ENCODE measurements at regions not wholly inside any gene's neighbourhood (a gene's known extent, or its start where the extent isn't known, plus 50 kb on each side); places are given as distances from the start of the nearest gene placed in this dataset.

GRCh38 chr7:375901-376305 lies 85.9 kb downstream of the FOXL3 start:
- CTCF ChIA-PET (ENCODE audit: partially characterized antibody): no interaction called here
- no peak overlapping the region for H3K4me3 ChIP-seq (ENCODE audit: low read length in 2 of 2)
- H3K9me3 Mint-ChIP-seq: peaks cover 0 to 5% (median 0%) of the 10 kb centered on the region in 8 donors
- peaks cover 0 to 1% of the 10 kb centered on the region in 2 donors for H3K27me3 Mint-ChIP-seq
- H3K27ac ChIP-seq (ENCODE audit: low read depth, low read length): no peak overlapping the region
- POLR2A ChIA-PET (ENCODE audit: partially characterized antibody): no interaction called here
- no peak overlapping the region for H3K27ac Mint-ChIP-seq
- H3K4me1 Mint-ChIP-seq: peaks cover 4 to 18% (median 10%) of the 10 kb centered on the region in 4 donors
- H3K36me3 Mint-ChIP-seq: no peaks in the 10 kb centered on the region
- H3K27me3 ChIP-seq (ENCODE audit: insufficient read depth, low read length): no peaks in the 10 kb centered on the region
- no peaks in the 10 kb centered on the region for H3K9me3 ChIP-seq (ENCODE audit: control insufficient read depth in 1 of 2, low read length in 2 of 2)
- DNase-seq: no peak
- intact Hi-C loops (cut with micrococcal nuclease): no loop called here
- H3K36me3 ChIP-seq (ENCODE audit: insufficient read depth, low read length): no peaks in the 10 kb centered on the region
- H3K4me3 Mint-ChIP-seq: no peak overlapping the region
- peaks cover 4% of the 10 kb centered on the region for H3K4me1 ChIP-seq (ENCODE audit: insufficient read depth, low read length)

GRCh38 chr7:376306-377079 lies 86.5 kb downstream of the FOXL3 start:
- Histone ChIP-seq H3K27ac (ENCODE audit: low read depth, low read length) (no peak overlapping the region), H3K4me1 (ENCODE audit: insufficient read depth, low read length) (peaks cover 10% of the 10 kb centered on the region), H3K4me3 (ENCODE audit: low read length in 2 of 2) (no peak overlapping the region), H3K9me3 (ENCODE audit: control insufficient read depth in 1 of 2, low read length in 2 of 2) (no peaks in the 10 kb centered on the region), H3K36me3 (ENCODE audit: insufficient read depth, low read length) (no peaks in the 10 kb centered on the region), H3K27me3 (ENCODE audit: insufficient read depth, low read length) (no peaks in the 10 kb centered on the region)
- H3K27me3 Mint-ChIP-seq: peaks cover 0 to 1% of the 10 kb centered on the region in 2 donors
- ChIA-PET CTCF (ENCODE audit: partially characterized antibody) (no interaction called here), POLR2A (ENCODE audit: partially characterized antibody) (no interaction called here)
- H3K9me3 Mint-ChIP-seq: peaks cover 0 to 5% (median 0%) of the 10 kb centered on the region in 8 donors
- DNase-seq: peak in 1 of 5 donors; percentile 23
- intact Hi-C loops (cut with micrococcal nuclease): no loop called here
- H3K27ac Mint-ChIP-seq: no peak overlapping the region
- H3K4me1 Mint-ChIP-seq: peaks cover 8 to 24% (median 16%) of the 10 kb centered on the region in 4 donors
- H3K4me3 Mint-ChIP-seq: no peak overlapping the region
- no peaks in the 10 kb centered on the region for H3K36me3 Mint-ChIP-seq

- H3K4me1 ChIP-seq (ENCODE audit: insufficient read depth, low read length): peaks cover 18% of the 10 kb centered on the region
- POLR2A ChIA-PET (ENCODE audit: partially characterized antibody): no interaction called here
- peaks cover 0 to 5% (median 0%) of the 10 kb centered on the region in 8 donors for H3K9me3 Mint-ChIP-seq
- DNase-seq: peak in 1 of 5 donors; percentile 24
- no peaks in the 10 kb centered on the region for H3K27me3 ChIP-seq (ENCODE audit: insufficient read depth, low read length)
- H3K27ac ChIP-seq (ENCODE audit: low read depth, low read length): no peak overlapping the region
- no peaks in the 10 kb centered on the region for H3K36me3 ChIP-seq (ENCODE audit: insufficient read depth, low read length)
- no peak overlapping the region for H3K4me3 Mint-ChIP-seq
- H3K4me1 Mint-ChIP-seq: peaks cover 16 to 32% (median 24%) of the 10 kb centered on the region in 4 donors
- no peak overlapping the region for H3K4me3 ChIP-seq (ENCODE audit: low read length in 2 of 2)
- CTCF ChIA-PET (ENCODE audit: partially characterized antibody): no interaction called here
- peaks cover 0 to 1% of the 10 kb centered on the region in 2 donors for H3K27me3 Mint-ChIP-seq
- intact Hi-C loops (cut with micrococcal nuclease): no loop called here
- peak overlapping the region in 1 of 7 donors; percentile 35 for H3K27ac Mint-ChIP-seq
- H3K36me3 Mint-ChIP-seq: peaks cover 0 to 1% of the 10 kb centered on the region in 2 donors
- H3K9me3 ChIP-seq (ENCODE audit: control insufficient read depth in 1 of 2, low read length in 2 of 2): no peaks in the 10 kb centered on the region
Measured at GRCh38 chr7:377080-378040, 87.4 kb downstream of the FOXL3 start.

GRCh38 chr7:378041-378420 lies 88.1 kb downstream of the FOXL3 start:
- Mint-ChIP-seq H3K36me3 (peaks cover 0 to 1% of the 10 kb centered on the region in 2 donors), H3K27ac (peak overlapping the region in 3 of 7 donors; percentile 35 to 71 (median 47)), H3K4me1 (peaks cover 18 to 39% (median 25%) of the 10 kb centered on the region in 4 donors), H3K4me3 (no peak overlapping the region), H3K27me3 (peaks cover 0 to 1% of the 10 kb centered on the region in 2 donors), H3K9me3 (peaks cover 0 to 8% (median under 1%) of the 10 kb centered on the region in 8 donors)
- POLR2A ChIA-PET (ENCODE audit: partially characterized antibody): no interaction called here
- Histone ChIP-seq H3K27ac (ENCODE audit: low read depth, low read length) (no peak overlapping the region), H3K9me3 (ENCODE audit: control insufficient read depth in 1 of 2, low read length in 2 of 2) (no peaks in the 10 kb centered on the region), H3K27me3 (ENCODE audit: insufficient read depth, low read length) (no peaks in the 10 kb centered on the region), H3K4me3 (ENCODE audit: low read length in 2 of 2) (no peak overlapping the region), H3K36me3 (ENCODE audit: insufficient read depth, low read length) (no peaks in the 10 kb centered on the region), H3K4me1 (ENCODE audit: insufficient read depth, low read length) (peaks cover 24% of the 10 kb centered on the region)
- DNase-seq: peak in 1 of 5 donors; percentile 8
- intact Hi-C loops (cut with micrococcal nuclease): no loop called here
- CTCF ChIA-PET (ENCODE audit: partially characterized antibody): no interaction called here

GRCh38 chr7:378551-379455 lies 88.8 kb downstream of the FOXL3 start:
- H3K4me3 ChIP-seq (ENCODE audit: low read length in 2 of 2): no peak overlapping the region
- POLR2A ChIA-PET (ENCODE audit: partially characterized antibody): no interaction called here
- peak in 1 of 5 donors; percentile 22 for DNase-seq

GRCh38 chr7:379456-380138 lies 89.6 kb downstream of the FOXL3 start:
- H3K4me1 ChIP-seq (ENCODE audit: insufficient read depth, low read length): peaks cover 24% of the 10 kb centered on the region
- peak overlapping the region in 3 of 7 donors; percentile 70 to 91 (median 87) for H3K27ac Mint-ChIP-seq

More at GRCh38 chr7:378551-379455, 88.8 kb downstream of the FOXL3 start:
- intact Hi-C loops (cut with micrococcal nuclease): no loop called here
- Mint-ChIP-seq H3K36me3 (peaks cover 1 to 6% of the 10 kb centered on the region in 2 donors), H3K27me3 (peaks cover 0 to 1% of the 10 kb centered on the region in 2 donors), H3K27ac (peak overlapping the region in 1 of 7 donors; percentile 29), H3K9me3 (peaks cover under 1 to 14% (median 6%) of the 10 kb centered on the region in 8 donors), H3K4me1 (peaks cover 18 to 40% (median 25%) of the 10 kb centered on the region in 4 donors), H3K4me3 (no peak overlapping the region)
- H3K9me3 ChIP-seq (ENCODE audit: control insufficient read depth in 1 of 2, low read length in 2 of 2): no peaks in the 10 kb centered on the region
- H3K4me1 ChIP-seq (ENCODE audit: insufficient read depth, low read length): peaks cover 24% of the 10 kb centered on the region
- no peaks in the 10 kb centered on the region for H3K36me3 ChIP-seq (ENCODE audit: insufficient read depth, low read length)
- no peak overlapping the region for H3K27ac ChIP-seq (ENCODE audit: low read depth, low read length)
- H3K27me3 ChIP-seq (ENCODE audit: insufficient read depth, low read length): no peaks in the 10 kb centered on the region
- CTCF ChIA-PET (ENCODE audit: partially characterized antibody): no interaction called here

More at GRCh38 chr7:379456-380138, 89.6 kb downstream of the FOXL3 start:
- ChIA-PET CTCF (ENCODE audit: partially characterized antibody) (no interaction called here), POLR2A (ENCODE audit: partially characterized antibody) (interaction anchor here (2.8 kb wide), 1 partner anchor 28 kb away, joined by 13 read pairs; no protein-coding TSS in a partner anchor)
- H3K27ac ChIP-seq (ENCODE audit: low read depth, low read length): no peak overlapping the region
- no peaks in the 10 kb centered on the region for H3K36me3 ChIP-seq (ENCODE audit: insufficient read depth, low read length)
- H3K4me3 ChIP-seq (ENCODE audit: low read length in 2 of 2): no peak overlapping the region
- peak in 1 of 5 donors; percentile 45 for DNase-seq
- Mint-ChIP-seq H3K9me3 (peaks cover 2 to 22% (median 14%) of the 10 kb centered on the region in 8 donors), H3K4me1 (peaks cover 18 to 43% (median 25%) of the 10 kb centered on the region in 4 donors), H3K27me3 (peaks cover 0 to 1% of the 10 kb centered on the region in 2 donors), H3K4me3 (peak overlapping the region in 5 of 8 donors; percentile 43 to 81 (median 74)), H3K36me3 (peaks cover 1 to 13% of the 10 kb centered on the region in 2 donors)
- H3K27me3 ChIP-seq (ENCODE audit: insufficient read depth, low read length): no peaks in the 10 kb centered on the region
- intact Hi-C loops (cut with micrococcal nuclease): no loop called here
- no peaks in the 10 kb centered on the region for H3K9me3 ChIP-seq (ENCODE audit: control insufficient read depth in 1 of 2, low read length in 2 of 2)

Measured in CD4-positive, alpha-beta memory T cell (primary cell).